AG04449 (cell line): ENCODE measurements at regions not wholly inside any gene's neighbourhood (a gene's known extent, or its start where the extent isn't known, plus 50 kb on each side); places are given as distances from the start of the nearest gene placed in this dataset.
A peak's percentile ranks its signal among the peaks of the same experiment; 100 is the strongest.

ENCODE experiments used
- CTCF ChIA-PET: fragments of 350-600 bp; formaldehyde crosslinking; extraction: SDS; loops from one replicate; lab custom pipeline; 2021; ENCODE audit warnings: antibody characterized with exemption; lab: Yijun Ruan, JAX
- POLR2A ChIA-PET: fragments of 400-600, 350-600 bp; formaldehyde crosslinking; extraction: SDS; loops from one replicate; lab custom pipeline; 2020; ENCODE audit warnings: antibody characterized with exemption, inconsistent platforms; lab: Yijun Ruan, JAX
- DNase-seq: peaks from one replicate; pipeline ENCODE4 v3.0.0-alpha.2; 2010; ENCODE audit warnings: low read depth, low spot score
- H3K4me3 ChIP-seq: 2 replicates; pipeline ENCODE4 v1.5.1; 2011; ENCODE audit warnings: low read depth, mild to moderate bottlenecking, control low read depth, low read length
- CTCF ChIP-seq: IDR thresholded peaks from one replicate; pipeline ENCODE4 v1.5.1; 2011; ENCODE audit warnings: mild to moderate bottlenecking, moderate library complexity, low read length, control low read depth, inconsistent platforms; ENCODE audit not compliant: insufficient read depth; ENCODE audit errors: missing control alignments

- DNase-seq: peak; percentile 36
- TF ChIP-seq CTCF: no peak
- H3K4me3 ChIP-seq: no peak overlapping the region
- CTCF ChIA-PET: interaction anchor here (1.1 to 2.0 kb wide), 2 partner anchors 11 to 13 kb away, joined by 5 to 9 read pairs; no protein-coding TSS in a partner anchor
- POLR2A ChIA-PET: no interaction called here
Observed at GRCh38 chr9:14415947-14416346, 102.0 kb upstream of the NFIB start.

GRCh38 chr9:14413812-14414211 lies 99.9 kb upstream of the NFIB start:
- ChIA-PET POLR2A (no interaction called here), CTCF (interaction anchor here (0.6 to 2.6 kb wide), 6 partner anchors 12 to 61 kb away, joined by 3 to 10 read pairs (median 4); no protein-coding TSS in a partner anchor)
- TF ChIP-seq CTCF: no peak
- H3K4me3 ChIP-seq: no peak overlapping the region
- no peak for DNase-seq

- DNase-seq: no peak
- CTCF ChIA-PET: interaction anchor here (1.1 to 2.6 kb wide), 4 partner anchors 11 to 60 kb away, joined by 3 to 10 read pairs (median 4); no protein-coding TSS in a partner anchor
- no peak overlapping the region for H3K4me3 ChIP-seq
- POLR2A ChIA-PET: no interaction called here
- TF ChIP-seq CTCF: no peak
Observed at GRCh38 chr9:14412775-14413174, 98.8 kb upstream of the NFIB start.

GRCh38 chr9:14406463-14406862 lies 92.5 kb upstream of the NFIB start:
- ChIA-PET CTCF (no interaction called here), POLR2A (no interaction called here)
- no peak overlapping the region for H3K4me3 ChIP-seq
- DNase-seq: no peak
- no peak for TF ChIP-seq CTCF

- H3K4me3 ChIP-seq: no peak overlapping the region
- ChIA-PET CTCF (interaction anchor here (0.6 to 6.6 kb wide), 2 partner anchors 23 to 977 kb away, joined by 3 to 35 read pairs; no protein-coding TSS in a partner anchor), POLR2A (no interaction called here)
- DNase-seq: no peak
- TF ChIP-seq CTCF: no peak
Observed at GRCh38 chr9:14405176-14405706, 91.3 kb upstream of the NFIB start.

- no peak for DNase-seq
- CTCF ChIA-PET: interaction anchor here (1.3 to 6.6 kb wide), 3 partner anchors 25 to 975 kb away, joined by 4 to 35 read pairs (median 4); no protein-coding TSS in a partner anchor
- POLR2A ChIA-PET: no interaction called here
Observed at GRCh38 chr9:14403081-14403480, 89.1 kb upstream of the NFIB start.

More at GRCh38 chr9:14403081-14403480, 89.1 kb upstream of the NFIB start:
- H3K4me3 ChIP-seq: no peak overlapping the region
- no peak for TF ChIP-seq CTCF
